HepG2 (cell line): ENCODE measurements at regions not wholly inside any gene's neighbourhood (a gene's known extent, or its start where the extent isn't known, plus 50 kb on each side); places are given as distances from the start of the nearest gene placed in this dataset.

Experiments used
- ATAC-seq: fragments of 200-7000 bp; cut with Tn5 transposase; 3 replicates; pipeline ENCODE4 v1.9.1; 2020; ENCODE audit warnings: mild to moderate bottlenecking, moderate library complexity
- BruUV-seq: library from RNA; stranded (reverse); fragments of 400-500 nt; replicated peaks from 2 replicates; lab custom pipeline; 2021; lab: Mats Ljungman, UMichigan
- CTCF ChIA-PET: fragments of 300-600 bp; formaldehyde crosslinking; extraction: SDS; loops from one replicate; lab custom pipeline; 2021; ENCODE audit warnings: low total read pairs, inconsistent platforms, low intra/inter-chr PET ratio; lab: Yijun Ruan, JAX
- POLR2A ChIA-PET: fragments of 350-600 bp; sonication (Branson Sonifier 250); formaldehyde crosslinking; loops from one replicate; lab custom pipeline; 2020; ENCODE audit warnings: antibody characterized with exemption, inconsistent platforms; lab: Yijun Ruan, JAX
- DNase-seq: peaks from one replicate; pipeline ENCODE4 v3.0.0-alpha.2; 2015; ENCODE audit warnings: low spot score
- FAIRE-seq: peaks from 3 replicates; lab custom pipeline; 2011; peaks lifted over from hg19 to GRCh38; lab: Jason Lieb, UNC
- H2AFZ ChIP-seq: one replicate; pipeline ENCODE4 v1.6.1; 2011; ENCODE audit warnings: low read length, inconsistent platforms
- H3K27ac ChIP-seq: fragments of 300-600 bp; 3 replicates; pipeline ENCODE4 v1.8.0; 2011; ENCODE audit warnings: mixed run types, mild to moderate bottlenecking, mixed read lengths, low read length, inconsistent platforms; ENCODE audit not compliant: insufficient read depth; ENCODE audit errors: extremely low read length
- H3K27me3 ChIP-seq, 2 experiments: fragments of 200-600 bp in 1 of 2; 2 replicates in 1 of 2; 3 replicates in 1 of 2; pipeline versions ENCODE4 v1.6.0 to v1.8.0; 2011; ENCODE audit warnings: low read length in 2 of 2, mild to moderate bottlenecking in 2 of 2, moderate library complexity in 2 of 2, inconsistent platforms in 1 of 2; ENCODE audit not compliant: insufficient read depth in 2 of 2, control insufficient read depth in 1 of 2
- H3K36me3 ChIP-seq, 2 experiments: fragments of 200-600 bp in 1 of 2; replicated peaks in 1 of 2; 2 replicates in 1 of 2; 3 replicates in 1 of 2; pipeline versions ENCODE4 v1.5.1 to v1.8.0; 2011; ENCODE audit warnings: low read length in 2 of 2, inconsistent platforms in 1 of 2; ENCODE audit not compliant: insufficient read depth in 2 of 2, control insufficient read depth in 1 of 2
- H3K4me1 ChIP-seq: 2 replicates; pipeline ENCODE4 v1.5.1; 2012; ENCODE audit warnings: low read length, inconsistent platforms; ENCODE audit not compliant: insufficient read depth
- H3K4me2 ChIP-seq: 2 replicates; pipeline ENCODE4 v1.6.0; 2011; ENCODE audit warnings: low read depth, low read length, inconsistent platforms
- H3K4me3 ChIP-seq, 3 experiments: fragments of 200-600 bp in 1 of 3; sonication (generic), shearing (Covaris generic) in 1 of 3; replicated peaks in 1 of 3; 2 replicates each; pipeline ENCODE4 v1.5.1; 2011 to 2016; ENCODE audit warnings: low read length in 3 of 3, inconsistent platforms in 2 of 3, low read depth in 2 of 3, mild to moderate bottlenecking in 2 of 3, control low read depth in 1 of 3, mixed read lengths in 1 of 3; ENCODE audit not compliant: insufficient read depth in 1 of 3
- H3K79me2 ChIP-seq: one replicate; pipeline ENCODE4 v1.6.1; 2011; ENCODE audit warnings: low read length, inconsistent platforms; ENCODE audit not compliant: insufficient read depth
- H3K9ac ChIP-seq: 2 replicates; pipeline ENCODE4 v1.6.0; 2011; ENCODE audit warnings: mild to moderate bottlenecking, low read depth, low read length, inconsistent platforms; ENCODE audit not compliant: insufficient read depth
- H3K9me3 ChIP-seq: 2 replicates; pipeline ENCODE4 v1.5.1; 2012; ENCODE audit warnings: mild to moderate bottlenecking, low read length
- H4K20me1 ChIP-seq: 2 replicates; pipeline ENCODE4 v1.6.0; 2011; ENCODE audit warnings: inconsistent platforms, mild to moderate bottlenecking, low read length, moderate library complexity; ENCODE audit not compliant: insufficient read depth
- ATAD3A ChIP-seq: sonication (generic); formaldehyde crosslinking; IDR thresholded peaks from 2 replicates; pipeline ENCODE4 v1.4.0; 2020; ENCODE audit warnings: missing genetic modification reagents
- FOXC1 ChIP-seq: sonication (generic); formaldehyde crosslinking; IDR thresholded peaks from 2 replicates; pipeline ENCODE4 v1.8.0; 2022; ENCODE audit warnings: mild to moderate bottlenecking, missing genetic modification reagents, borderline replicate concordance
- GZF1 ChIP-seq: sonication (generic); formaldehyde crosslinking; IDR thresholded peaks from 2 replicates; pipeline ENCODE4 v1.5.1; 2020; ENCODE audit warnings: mild to moderate bottlenecking, missing genetic modification reagents
- PRPF4 ChIP-seq: fragments of 200-400 bp; formaldehyde crosslinking; IDR thresholded peaks from 2 replicates; pipeline ENCODE4 v1.6.1; 2016; ENCODE audit warnings: low read length, low read depth; ENCODE audit not compliant: poor library complexity, severe bottlenecking
- RARA ChIP-seq: IDR thresholded peaks from 2 replicates; pipeline ENCODE4 v1.6.1; 2016; ENCODE audit warnings: missing genetic modification reagents, missing compliant biosample characterization
- SETDB1 ChIP-seq: sonication (generic); formaldehyde crosslinking; IDR thresholded peaks from 2 replicates; pipeline ENCODE4 v1.5.1; 2020; ENCODE audit warnings: missing genetic modification reagents, mild to moderate bottlenecking, borderline replicate concordance
- TCF7L2 ChIP-seq: IDR thresholded peaks from 2 replicates; pipeline ENCODE4 v1.6.1; 2011; ENCODE audit warnings: mild to moderate bottlenecking, low read depth, low read length, moderate library complexity
- ZKSCAN5 ChIP-seq: sonication (generic); formaldehyde crosslinking; IDR thresholded peaks from 2 replicates; pipeline ENCODE4 v1.5.1; 2020; ENCODE audit warnings: mild to moderate bottlenecking, missing genetic modification reagents
- ZMYM2 ChIP-seq: sonication (generic); formaldehyde crosslinking; IDR thresholded peaks from 2 replicates; pipeline ENCODE4 v1.8.0; 2022; ENCODE audit warnings: mild to moderate bottlenecking, missing genetic modification reagents
- ZNF264 ChIP-seq: sonication (generic); formaldehyde crosslinking; IDR thresholded peaks from 2 replicates; pipeline ENCODE4 v1.4.0; 2020; ENCODE audit warnings: missing genetic modification reagents
- ZNF569 ChIP-seq: sonication (generic); formaldehyde crosslinking; IDR thresholded peaks from 2 replicates; pipeline ENCODE4 v1.5.0; 2020; ENCODE audit warnings: mild to moderate bottlenecking, missing genetic modification reagents, moderate library complexity, borderline replicate concordance
- ZNF839 ChIP-seq: sonication (generic); formaldehyde crosslinking; IDR thresholded peaks from 2 replicates; pipeline ENCODE4 v1.4.0; 2020; ENCODE audit warnings: missing genetic modification reagents, mild to moderate bottlenecking, borderline replicate concordance
- in situ Hi-C: cut with HindIII; loops from 2 replicates; pipeline ENCODE4 v1.10.0; 2017; ENCODE audit warnings: low pct_unique_long_range_greater_than_20kb; ENCODE audit not compliant: extremely low pct_ligation_motif_present
- intact Hi-C: fragments of 100-400 bp; cut with micrococcal nuclease; formaldehyde crosslinking; loops from one replicate; pipeline ENCODE4 v1.10.0; 2022; ENCODE audit not compliant: unreplicated experiment
- TF ChIP-seq, protein P1 (sequence below): IDR thresholded peaks from 2 replicates; pipeline ENCODE4 v1.6.1; 2016; ENCODE audit warnings: low read depth, missing genetic modification reagents, missing compliant biosample characterization
- TF ChIP-seq, protein P2 (sequence below): sonication (generic); formaldehyde crosslinking; IDR thresholded peaks from 2 replicates; pipeline ENCODE4 v1.4.0; 2020; ENCODE audit warnings: mild to moderate bottlenecking, missing genetic modification reagents
- TF ChIP-seq, protein P3 (sequence below): sonication (generic); formaldehyde crosslinking; IDR thresholded peaks from 2 replicates; pipeline ENCODE4 v1.5.0; 2020; ENCODE audit warnings: mild to moderate bottlenecking, missing genetic modification reagents

DNA sequence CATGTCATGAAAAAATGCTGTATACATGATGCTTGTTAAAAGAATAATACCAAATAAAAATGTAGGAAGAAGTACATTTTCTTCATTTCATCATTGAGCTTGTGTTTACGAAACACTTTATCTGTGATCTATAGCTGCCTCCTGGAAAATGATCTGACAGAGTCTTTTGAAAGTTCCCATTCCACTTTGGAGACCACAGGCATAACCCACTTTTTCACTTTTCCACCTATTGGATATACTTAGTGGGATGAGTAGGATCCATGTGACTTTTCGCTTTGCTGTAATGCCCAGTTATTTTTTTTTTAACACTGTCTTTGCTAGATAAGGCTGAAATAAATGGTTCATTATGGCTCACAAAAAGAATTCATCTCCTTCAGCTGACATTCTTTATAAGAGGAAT lies 773.0 kb upstream of the AMELY start (continued):
- TF ChIP-seq, protein P1, sequence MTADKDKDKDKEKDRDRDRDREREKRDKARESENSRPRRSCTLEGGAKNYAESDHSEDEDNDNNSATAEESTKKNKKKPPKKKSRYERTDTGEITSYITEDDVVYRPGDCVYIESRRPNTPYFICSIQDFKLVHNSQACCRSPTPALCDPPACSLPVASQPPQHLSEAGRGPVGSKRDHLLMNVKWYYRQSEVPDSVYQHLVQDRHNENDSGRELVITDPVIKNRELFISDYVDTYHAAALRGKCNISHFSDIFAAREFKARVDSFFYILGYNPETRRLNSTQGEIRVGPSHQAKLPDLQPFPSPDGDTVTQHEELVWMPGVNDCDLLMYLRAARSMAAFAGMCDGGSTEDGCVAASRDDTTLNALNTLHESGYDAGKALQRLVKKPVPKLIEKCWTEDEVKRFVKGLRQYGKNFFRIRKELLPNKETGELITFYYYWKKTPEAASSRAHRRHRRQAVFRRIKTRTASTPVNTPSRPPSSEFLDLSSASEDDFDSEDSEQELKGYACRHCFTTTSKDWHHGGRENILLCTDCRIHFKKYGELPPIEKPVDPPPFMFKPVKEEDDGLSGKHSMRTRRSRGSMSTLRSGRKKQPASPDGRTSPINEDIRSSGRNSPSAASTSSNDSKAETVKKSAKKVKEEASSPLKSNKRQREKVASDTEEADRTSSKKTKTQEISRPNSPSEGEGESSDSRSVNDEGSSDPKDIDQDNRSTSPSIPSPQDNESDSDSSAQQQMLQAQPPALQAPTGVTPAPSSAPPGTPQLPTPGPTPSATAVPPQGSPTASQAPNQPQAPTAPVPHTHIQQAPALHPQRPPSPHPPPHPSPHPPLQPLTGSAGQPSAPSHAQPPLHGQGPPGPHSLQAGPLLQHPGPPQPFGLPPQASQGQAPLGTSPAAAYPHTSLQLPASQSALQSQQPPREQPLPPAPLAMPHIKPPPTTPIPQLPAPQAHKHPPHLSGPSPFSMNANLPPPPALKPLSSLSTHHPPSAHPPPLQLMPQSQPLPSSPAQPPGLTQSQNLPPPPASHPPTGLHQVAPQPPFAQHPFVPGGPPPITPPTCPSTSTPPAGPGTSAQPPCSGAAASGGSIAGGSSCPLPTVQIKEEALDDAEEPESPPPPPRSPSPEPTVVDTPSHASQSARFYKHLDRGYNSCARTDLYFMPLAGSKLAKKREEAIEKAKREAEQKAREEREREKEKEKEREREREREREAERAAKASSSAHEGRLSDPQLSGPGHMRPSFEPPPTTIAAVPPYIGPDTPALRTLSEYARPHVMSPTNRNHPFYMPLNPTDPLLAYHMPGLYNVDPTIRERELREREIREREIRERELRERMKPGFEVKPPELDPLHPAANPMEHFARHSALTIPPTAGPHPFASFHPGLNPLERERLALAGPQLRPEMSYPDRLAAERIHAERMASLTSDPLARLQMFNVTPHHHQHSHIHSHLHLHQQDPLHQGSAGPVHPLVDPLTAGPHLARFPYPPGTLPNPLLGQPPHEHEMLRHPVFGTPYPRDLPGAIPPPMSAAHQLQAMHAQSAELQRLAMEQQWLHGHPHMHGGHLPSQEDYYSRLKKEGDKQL (CRISPR knock-in tag), result no peak
- TF ChIP-seq FOXC1, result no peak
- TF ChIP-seq ZNF264 (CRISPR knock-in tag), result no peak
- TF ChIP-seq GZF1, result no peak
- no peak for TF ChIP-seq TCF7L2
- no peak for TF ChIP-seq SETDB1 (CRISPR knock-in tag)
- TF ChIP-seq ZMYM2 (CRISPR knock-in tag), result no peak
- TF ChIP-seq RARA (CRISPR knock-in tag), result no peak
- no peak for TF ChIP-seq ATAD3A (CRISPR knock-in tag)
- TF ChIP-seq PRPF4, result no peak

DNA sequence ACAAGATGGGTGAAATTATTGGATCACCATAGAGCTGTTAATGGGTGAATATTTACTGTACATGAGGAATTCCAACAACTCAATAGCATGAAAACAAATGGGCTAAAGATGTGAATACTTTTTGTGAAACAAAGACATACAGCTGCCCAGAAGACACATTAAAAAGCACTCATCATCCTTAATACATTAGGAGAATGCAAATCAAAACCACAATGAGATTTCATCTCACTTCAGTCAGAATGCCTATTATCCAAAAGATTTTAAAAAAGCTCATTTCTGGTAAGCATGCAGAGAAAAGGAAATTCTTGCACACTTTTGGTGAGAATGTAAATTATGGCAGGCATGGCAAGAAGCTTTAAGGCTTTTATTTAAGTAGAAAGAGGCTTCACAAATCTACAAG lies 770.8 kb upstream of the AMELY start:
- H3K4me1 ChIP-seq, result no peaks in the 10 kb centered on the region
- no peaks in the 10 kb centered on the region for H3K27me3 ChIP-seq
- no peaks in the 10 kb centered on the region for H3K9me3 ChIP-seq
- H4K20me1 ChIP-seq, result no peaks in the 10 kb centered on the region
- ATAC-seq, result no peak
- no peak overlapping the region for H3K4me2 ChIP-seq
- in situ Hi-C loops, result no loop called here
- BruUV-seq, result no TSS peak
- no peak overlapping the region for H3K9ac ChIP-seq
- H3K4me3 ChIP-seq, result no peak overlapping the region
- TF ChIP-seq ZNF569 (CRISPR knock-in tag) (no peak), ZNF839 (CRISPR knock-in tag) (no peak), ZKSCAN5 (no peak)
- TF ChIP-seq, protein P2, sequence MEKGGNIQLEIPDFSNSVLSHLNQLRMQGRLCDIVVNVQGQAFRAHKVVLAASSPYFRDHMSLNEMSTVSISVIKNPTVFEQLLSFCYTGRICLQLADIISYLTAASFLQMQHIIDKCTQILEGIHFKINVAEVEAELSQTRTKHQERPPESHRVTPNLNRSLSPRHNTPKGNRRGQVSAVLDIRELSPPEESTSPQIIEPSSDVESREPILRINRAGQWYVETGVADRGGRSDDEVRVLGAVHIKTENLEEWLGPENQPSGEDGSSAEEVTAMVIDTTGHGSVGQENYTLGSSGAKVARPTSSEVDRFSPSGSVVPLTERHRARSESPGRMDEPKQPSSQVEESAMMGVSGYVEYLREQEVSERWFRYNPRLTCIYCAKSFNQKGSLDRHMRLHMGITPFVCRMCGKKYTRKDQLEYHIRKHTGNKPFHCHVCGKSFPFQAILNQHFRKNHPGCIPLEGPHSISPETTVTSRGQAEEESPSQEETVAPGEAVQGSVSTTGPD, result no peak
- TF ChIP-seq, protein P3, sequence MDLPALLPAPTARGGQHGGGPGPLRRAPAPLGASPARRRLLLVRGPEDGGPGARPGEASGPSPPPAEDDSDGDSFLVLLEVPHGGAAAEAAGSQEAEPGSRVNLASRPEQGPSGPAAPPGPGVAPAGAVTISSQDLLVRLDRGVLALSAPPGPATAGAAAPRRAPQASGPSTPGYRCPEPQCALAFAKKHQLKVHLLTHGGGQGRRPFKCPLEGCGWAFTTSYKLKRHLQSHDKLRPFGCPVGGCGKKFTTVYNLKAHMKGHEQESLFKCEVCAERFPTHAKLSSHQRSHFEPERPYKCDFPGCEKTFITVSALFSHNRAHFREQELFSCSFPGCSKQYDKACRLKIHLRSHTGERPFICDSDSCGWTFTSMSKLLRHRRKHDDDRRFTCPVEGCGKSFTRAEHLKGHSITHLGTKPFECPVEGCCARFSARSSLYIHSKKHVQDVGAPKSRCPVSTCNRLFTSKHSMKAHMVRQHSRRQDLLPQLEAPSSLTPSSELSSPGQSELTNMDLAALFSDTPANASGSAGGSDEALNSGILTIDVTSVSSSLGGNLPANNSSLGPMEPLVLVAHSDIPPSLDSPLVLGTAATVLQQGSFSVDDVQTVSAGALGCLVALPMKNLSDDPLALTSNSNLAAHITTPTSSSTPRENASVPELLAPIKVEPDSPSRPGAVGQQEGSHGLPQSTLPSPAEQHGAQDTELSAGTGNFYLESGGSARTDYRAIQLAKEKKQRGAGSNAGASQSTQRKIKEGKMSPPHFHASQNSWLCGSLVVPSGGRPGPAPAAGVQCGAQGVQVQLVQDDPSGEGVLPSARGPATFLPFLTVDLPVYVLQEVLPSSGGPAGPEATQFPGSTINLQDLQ, result no peak
- TF ChIP-seq, all 625 proteins: peak for 0
- POLR2A ChIA-PET, result no interaction called here
- Histone ChIP-seq H2AFZ (no peak overlapping the region), H3K27ac (no peak overlapping the region), H3K79me2 (no peaks in the 10 kb centered on the region), H3K36me3 (no peaks in the 10 kb centered on the region)
- intact Hi-C loops, result no loop called here
- no peak for FAIRE-seq
- CTCF ChIA-PET, result no interaction called here
- no peak for DNase-seq
